H1 (cell line): ENCODE measurements at regions not wholly inside any gene's neighbourhood (a gene's known extent, or its start where the extent isn't known, plus 50 kb on each side); places are given as distances from the start of the nearest gene placed in this dataset.

Experiments
- CTCF ChIA-PET: fragments of 300-600 bp; sonication (Branson Sonifier 250); formaldehyde crosslinking; loops from one replicate; lab custom pipeline; 2021; ENCODE audit not compliant: partially characterized antibody; lab: Charles Lee
- POLR2A ChIA-PET: fragments of 300-600 bp; sonication (Branson Sonifier 250); formaldehyde crosslinking; loops from one replicate; lab custom pipeline; 2021; ENCODE audit warnings: inconsistent platforms; ENCODE audit not compliant: partially characterized antibody; lab: Charles Lee
- DNase-seq, 2 experiments: peaks; one replicate each; pipeline versions ENCODE4 v3.0.0 to v3.0.0-alpha.2; 2010 to 2022; ENCODE audit warnings: low spot score in 2 of 2, low read depth in 1 of 2, mixed read lengths in 1 of 2
- FAIRE-seq: peaks from 2 replicates; lab custom pipeline; 2011; peaks lifted over from hg19 to GRCh38; lab: Jason Lieb, UNC
- H2AFZ ChIP-seq: 2 replicates; pipeline ENCODE4 v1.8.1; 2012; ENCODE audit warnings: low read length, inconsistent platforms
- H2AK5ac ChIP-seq: 2 replicates; pipeline ENCODE4 v1.6.1; 2013; ENCODE audit warnings: low read depth, low read length
- H2BK120ac ChIP-seq: replicated peaks from 2 replicates; pipeline ENCODE3; 2013; ENCODE audit warnings: low read depth, low read length, inconsistent platforms
- H2BK12ac ChIP-seq: 2 replicates; pipeline ENCODE4 v1.6.1; 2013; ENCODE audit warnings: low read depth, low read length
- H2BK15ac ChIP-seq: 2 replicates; pipeline ENCODE4 v1.6.1; 2013; ENCODE audit warnings: low read length
- H2BK20ac ChIP-seq: 2 replicates; pipeline ENCODE4 v1.6.1; 2013; ENCODE audit warnings: low read length
- H2BK5ac ChIP-seq: 2 replicates; pipeline ENCODE4 v1.6.1; 2013; ENCODE audit warnings: low read depth, low read length
- H3K14ac ChIP-seq: 2 replicates; pipeline ENCODE4 v1.6.1; 2013; ENCODE audit warnings: inconsistent platforms; ENCODE audit not compliant: insufficient read length
- H3K18ac ChIP-seq: 2 replicates; pipeline ENCODE4 v1.6.1; 2013; ENCODE audit warnings: low read length; ENCODE audit errors: extremely low read depth
- H3K23ac ChIP-seq: 2 replicates; pipeline ENCODE4 v1.6.1; 2013; ENCODE audit warnings: inconsistent platforms; ENCODE audit not compliant: insufficient read length
- H3K23me2 ChIP-seq: 2 replicates; pipeline ENCODE4 v1.6.1; 2013; ENCODE audit warnings: low read depth, low read length
- H3K27ac ChIP-seq: 2 replicates; pipeline ENCODE4 v1.6.1; 2011; ENCODE audit warnings: low read depth, low read length, inconsistent platforms
- H3K27me3 ChIP-seq, 4 experiments: replicated peaks in 1 of 4; 1 replicate in 1 of 4; 2 replicates in 3 of 4; pipeline versions ENCODE4 v1.6.1 to v1.8.1; 2011 to 2013; ENCODE audit warnings: low read length in 3 of 4, mild to moderate bottlenecking in 3 of 4, inconsistent platforms in 2 of 4, mixed read lengths in 2 of 4, moderate library complexity in 1 of 4; ENCODE audit not compliant: control insufficient read depth in 3 of 4, insufficient read depth in 3 of 4; ENCODE audit errors: extremely low read depth in 1 of 4
- H3K36me3 ChIP-seq, 4 experiments: 2 replicates each; pipeline versions ENCODE4 v1.6.1 to v1.8.1; 2011 to 2013; ENCODE audit warnings: mild to moderate bottlenecking in 4 of 4, low read length in 3 of 4, moderate library complexity in 2 of 4, control low read depth in 1 of 4, inconsistent platforms in 1 of 4; ENCODE audit not compliant: insufficient read depth in 4 of 4, control insufficient read depth in 2 of 4
- H3K4ac ChIP-seq: replicated peaks from 2 replicates; pipeline ENCODE3; 2013; ENCODE audit warnings: low read length, low read depth, mixed read lengths, inconsistent platforms; ENCODE audit not compliant: insufficient read length
- H3K4me1 ChIP-seq, 4 experiments: replicated peaks in 1 of 4; 1 replicate in 1 of 4; 2 replicates in 3 of 4; pipeline versions ENCODE4 v1.6.1 to v1.8.1; 2011 to 2013; ENCODE audit warnings: low read length in 3 of 4, inconsistent platforms in 2 of 4, mixed read lengths in 1 of 4; ENCODE audit not compliant: insufficient read depth in 4 of 4, control insufficient read depth in 3 of 4
- H3K4me2 ChIP-seq, 2 experiments: 2 replicates each; pipeline versions ENCODE4 v1.6.1 to v1.8.1; 2011 to 2013; ENCODE audit warnings: low read depth in 2 of 2, low read length in 2 of 2, control low read depth in 1 of 2, inconsistent platforms in 1 of 2, mild to moderate bottlenecking in 1 of 2; ENCODE audit not compliant: insufficient read depth in 1 of 2
- H3K4me3 ChIP-seq, 4 experiments: fragments of 200-600, 300-600 bp in 1 of 4; sonication (generic), shearing (Covaris generic), sonication (Bioruptor Twin) in 1 of 4; 2 replicates each; pipeline versions ENCODE4 v1.5.1 to v1.8.1; 2011 to 2016; ENCODE audit warnings: low read length in 4 of 4, low read depth in 3 of 4, control low read depth in 2 of 4, inconsistent platforms in 2 of 4, mild to moderate bottlenecking in 2 of 4, mixed read lengths in 1 of 4, moderate library complexity in 1 of 4; ENCODE audit not compliant: insufficient read depth in 2 of 4; ENCODE audit errors: extremely low read depth in 1 of 4
- H3K56ac ChIP-seq: replicated peaks from 2 replicates; pipeline ENCODE3; 2013; ENCODE audit warnings: low read depth, mild to moderate bottlenecking, mixed read lengths, low read length, inconsistent platforms; ENCODE audit not compliant: insufficient read length
- H3K79me1 ChIP-seq: 2 replicates; pipeline ENCODE4 v1.6.1; 2013; ENCODE audit warnings: low read depth, low read length, control low read depth
- H3K79me2 ChIP-seq, 2 experiments: 2 replicates each; pipeline versions ENCODE4 v1.6.1 to v1.8.1; 2012 to 2013; ENCODE audit warnings: low read length in 2 of 2, mild to moderate bottlenecking in 2 of 2, inconsistent platforms in 1 of 2; ENCODE audit not compliant: insufficient read depth in 2 of 2, control insufficient read depth in 1 of 2
- H3K9ac ChIP-seq, 4 experiments: replicated peaks in 1 of 4; 1 replicate in 1 of 4; 2 replicates in 3 of 4; pipeline versions ENCODE4 v1.6.1 to v1.8.1; 2011 to 2013; ENCODE audit warnings: low read depth in 3 of 4, low read length in 3 of 4, control low read depth in 2 of 4, mild to moderate bottlenecking in 2 of 4, moderate library complexity in 2 of 4, inconsistent platforms in 1 of 4; ENCODE audit errors: extremely low read depth in 1 of 4
- H3K9me3 ChIP-seq, 2 experiments: 2 replicates each; pipeline versions ENCODE4 v1.6.1 to v1.8.1; 2012 to 2013; ENCODE audit warnings: mild to moderate bottlenecking in 2 of 2, moderate library complexity in 2 of 2, control low read depth in 1 of 2, inconsistent platforms in 1 of 2, low read depth in 1 of 2, low read length in 1 of 2, mixed read lengths in 1 of 2; ENCODE audit not compliant: insufficient read depth in 2 of 2
- H4K20me1 ChIP-seq, 2 experiments: replicated peaks in 1 of 2; 2 replicates each; pipeline versions ENCODE3 to v1.8.1; 2011 to 2013; ENCODE audit warnings: inconsistent platforms in 2 of 2, low read length in 2 of 2, mild to moderate bottlenecking in 1 of 2; ENCODE audit not compliant: insufficient read depth in 2 of 2, control insufficient read depth in 1 of 2
- H4K5ac ChIP-seq: 2 replicates; pipeline ENCODE4 v1.6.1; 2013; ENCODE audit warnings: low read length, low read depth, mixed read lengths, inconsistent platforms; ENCODE audit not compliant: insufficient read length
- H4K8ac ChIP-seq: 2 replicates; pipeline ENCODE4 v1.8.0; 2013; ENCODE audit warnings: mild to moderate bottlenecking, moderate library complexity, low read length, inconsistent platforms; ENCODE audit not compliant: insufficient read depth; ENCODE audit errors: extremely low read depth
- H4K91ac ChIP-seq: replicated peaks from 2 replicates; pipeline ENCODE3; 2013; ENCODE audit warnings: low read length, mixed read lengths, inconsistent platforms; ENCODE audit not compliant: insufficient read length
- CBX8 ChIP-seq: fragments of 300-800, 300-1000 bp; sonication (generic); IDR thresholded peaks from 2 replicates; pipeline ENCODE4 v1.7.1; 2016; ENCODE audit warnings: low read depth, low read length, borderline replicate concordance
- KDM1A ChIP-seq: fragments of 200-600, 300-600 bp; sonication (generic); IDR thresholded peaks from 2 replicates; pipeline ENCODE4 v1.7.1; 2016; ENCODE audit warnings: mild to moderate bottlenecking, low read length, borderline replicate concordance
- SIN3A ChIP-seq, 2 experiments: IDR thresholded peaks in 1 of 2; conservative IDR thresholded peaks in 1 of 2; 2 replicates each; pipeline ENCODE4 v1.6.1; 2011 to 2012; ENCODE audit warnings: low read length in 2 of 2, improper control_type of control experiment in 1 of 2, low read depth in 1 of 2, mild to moderate bottlenecking in 1 of 2
- SIX5 ChIP-seq: IDR thresholded peaks from 2 replicates; pipeline ENCODE4 v1.6.1; 2011; ENCODE audit warnings: mild to moderate bottlenecking, low read depth, low read length
- WGBS, 2 experiments: shearing (Covaris generic) in 1 of 2; methylation state at CpG; one replicate each; pipeline versions ENCODE4 v1.1.6 to v1.1.7; 2013 to 2015; ENCODE audit warnings: low lambda C conversion rate in 2 of 2, mixed read lengths in 2 of 2, inconsistent platforms in 1 of 2, low coverage in 1 of 2, missing lambda C conversion rate in 1 of 2; ENCODE audit not compliant: insufficient replicate concordance in 2 of 2, insufficient coverage in 1 of 2, insufficient read length in 1 of 2; ENCODE audit errors: extremely low coverage in 1 of 2, missing lambda C conversion rate in 1 of 2; 5-methylcytosine and 5-hydroxymethylcytosine counted together

GRCh38 chr6:8789878-8790277 lies 354.5 kb upstream of the SLC35B3 start:
- Histone ChIP-seq H3K27me3 (no peaks in the 10 kb centered on the region), H3K4me2 (no peak overlapping the region), H3K79me2 (no peaks in the 10 kb centered on the region), H2AFZ (no peak overlapping the region), H2BK20ac (no peak overlapping the region), H3K4me1 (no peaks in the 10 kb centered on the region), H4K8ac (no peak overlapping the region), H4K5ac (no peak overlapping the region), H4K20me1 (no peaks in the 10 kb centered on the region), H4K91ac (no peak overlapping the region), H3K36me3 (no peaks in the 10 kb centered on the region), H3K23ac (no peak overlapping the region), H3K9me3 (no peaks in the 10 kb centered on the region), H2BK5ac (no peak overlapping the region), H3K27ac (no peak overlapping the region), H3K9ac (no peak overlapping the region), H2BK15ac (no peak overlapping the region), H3K14ac (no peak overlapping the region), H3K18ac (no peak overlapping the region), H2BK12ac (no peak overlapping the region), H3K4ac (no peak overlapping the region), H2BK120ac (no peak overlapping the region), H3K56ac (no peak overlapping the region), H3K79me1 (no peaks in the 10 kb centered on the region), H3K23me2 (no peaks in the 10 kb centered on the region), H2AK5ac (no peak overlapping the region), H3K4me3 (no peak overlapping the region)
- ChIA-PET CTCF (interaction anchor here (0.7 kb wide), 1 partner anchor 95 kb away, joined by 3 read pairs; no protein-coding TSS in a partner anchor), POLR2A (no interaction called here)
- WGBS, 2 experiments, result 100% methylated on average over 2 of the region's 2 CpGs; no CpG with 5 or more reads in 1 of the 2 experiments
- no peak for FAIRE-seq
- no peak for DNase-seq
- peak; percentile 81 for TF ChIP-seq KDM1A
- no peak for TF ChIP-seq CBX8
- no peak for TF ChIP-seq SIN3A (conservative IDR thresholded peaks at IDR 0.05 in 1 of 2, IDR thresholded peaks at IDR 0.05 in 1 of 2; ENCODE audit: low read depth in 1 of 2, low read length in 2 of 2)
- no peak for TF ChIP-seq SIX5
